Panc1 (cell line): ENCODE measurements at regions not wholly inside any gene's neighbourhood (a gene's known extent, or its start where the extent isn't known, plus 50 kb on each side); places are given as distances from the start of the nearest gene placed in this dataset.

Source experiments
- ATAC-seq: fragments of 200-7000 bp; cut with Tn5 transposase; 2 replicates; pipeline ENCODE4 v1.9.1; 2020; ENCODE audit warnings: mild to moderate bottlenecking, moderate library complexity
- BruUV-seq: library from RNA; stranded (reverse); fragments of 400-500 nt; replicated peaks from 2 replicates; lab custom pipeline; 2021; lab: Mats Ljungman, UMichigan
- CTCF ChIA-PET: fragments of 300-600 bp; sonication (Branson Sonifier 250); formaldehyde crosslinking; loops from one replicate; lab custom pipeline; 2022; ENCODE audit warnings: antibody characterized with exemption; lab: Charles Lee
- POLR2A ChIA-PET: fragments of 300-600 bp; sonication (Branson Sonifier 250); formaldehyde crosslinking; loops from one replicate; lab custom pipeline; 2022; ENCODE audit warnings: antibody characterized with exemption; lab: Charles Lee
- DNase-seq: peaks from one replicate; pipeline ENCODE4 v3.0.0-alpha.2; 2010; ENCODE audit warnings: low read depth, low spot score
- H3K27ac ChIP-seq: 2 replicates; pipeline ENCODE4 v1.5.1; 2011; ENCODE audit warnings: mild to moderate bottlenecking, low read length, inconsistent platforms
- H3K27me3 ChIP-seq: fragments of 200-500 bp; sonication (Bioruptor generic); 2 replicates; pipeline ENCODE4 v1.6.0; 2014; ENCODE audit warnings: low read length, inconsistent platforms; ENCODE audit not compliant: control insufficient read depth, insufficient read depth
- H3K36me3 ChIP-seq: fragments of 200-500 bp; sonication (Bioruptor generic); 2 replicates; pipeline ENCODE4 v1.5.1; 2014; ENCODE audit warnings: inconsistent platforms, mild to moderate bottlenecking, low read length, moderate library complexity; ENCODE audit not compliant: control insufficient read depth, insufficient read depth
- H3K4me1 ChIP-seq: 2 replicates; pipeline ENCODE4 v1.5.1; 2011; ENCODE audit warnings: inconsistent platforms, mild to moderate bottlenecking, low read length, moderate library complexity; ENCODE audit not compliant: control insufficient read depth, insufficient read depth
- H3K4me3 ChIP-seq, 2 experiments: 2 replicates each; pipeline ENCODE4 v1.5.1; 2011 to 2012; ENCODE audit warnings: low read depth in 2 of 2, low read length in 2 of 2, mild to moderate bottlenecking in 2 of 2, inconsistent platforms in 1 of 2, moderate library complexity in 1 of 2
- H3K9me3 ChIP-seq: fragments of 200-500 bp; sonication (Bioruptor generic); 2 replicates; pipeline ENCODE4 v1.5.1; 2014; ENCODE audit warnings: low read depth, mild to moderate bottlenecking, inconsistent platforms, low read length, moderate library complexity; ENCODE audit not compliant: control insufficient read depth, insufficient read depth
- CTCF ChIP-seq: fragments of 450-650 bp; IDR thresholded peaks from 2 replicates; pipeline ENCODE4 v1.5.1; 2017; ENCODE audit warnings: mild to moderate bottlenecking
- POLR2AphosphoS5 ChIP-seq: IDR thresholded peaks from 2 replicates; pipeline ENCODE4 v1.6.1; 2012; ENCODE audit warnings: mild to moderate bottlenecking, low read depth, low read length, moderate library complexity
- TCF7L2 ChIP-seq: IDR thresholded peaks from 2 replicates; pipeline ENCODE4 v1.6.1; 2011; ENCODE audit warnings: mild to moderate bottlenecking, low read depth, low read length, inconsistent platforms
- in situ Hi-C: cut with HindIII; loops from 2 replicates; pipeline ENCODE4 v1.10.0; 2016; ENCODE audit warnings: low sequenced_read_pairs, low pct_unique_long_range_greater_than_20kb
- intact Hi-C: fragments of 100-400 bp; cut with micrococcal nuclease; formaldehyde crosslinking; loops from one replicate; pipeline ENCODE4 v1.10.0; 2022; ENCODE audit not compliant: unreplicated experiment
- TF ChIP-seq, protein P1 (sequence below), 2 experiments: IDR thresholded peaks; 2 replicates each; pipeline ENCODE4 v1.6.1; 2011 to 2012; ENCODE audit warnings: low read depth in 2 of 2, control low read depth in 1 of 2, low read length in 1 of 2, mild to moderate bottlenecking in 1 of 2, moderate library complexity in 1 of 2; ENCODE audit not compliant: insufficient read depth in 1 of 2

GRCh38 chr2:35000453-35000852, 1355.1 kb upstream of the CRIM1 start:
- intact Hi-C loops: no loop called here

DNA sequence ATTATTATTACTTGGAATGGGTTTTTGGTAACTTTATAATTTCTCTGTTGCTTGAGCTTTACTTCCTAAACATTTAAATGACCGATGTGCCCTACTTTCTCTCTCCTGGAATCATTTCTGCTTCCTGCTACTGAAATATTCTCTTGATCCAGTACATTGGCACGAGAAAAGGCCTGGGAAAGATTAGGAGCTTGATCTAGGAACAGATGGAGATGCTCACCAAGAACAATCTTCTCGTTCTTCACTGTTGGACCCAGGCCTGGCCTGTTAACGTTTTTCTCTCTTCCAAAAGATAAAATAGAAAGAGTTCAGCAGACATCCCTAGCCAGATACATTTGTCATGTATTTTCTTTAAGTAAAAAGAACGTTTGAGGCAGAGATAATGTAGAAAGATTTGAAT, 1356.8 kb upstream of the CRIM1 start:
- H3K27me3 ChIP-seq: no peaks in the 10 kb centered on the region
- ATAC-seq (no peak), DNase-seq (no peak)
- ChIA-PET POLR2A (no interaction called here), CTCF (no interaction called here)
- H3K9me3 ChIP-seq: no peaks in the 10 kb centered on the region
- H3K36me3 ChIP-seq: no peaks in the 10 kb centered on the region
- H3K4me1 ChIP-seq: no peaks in the 10 kb centered on the region
- H3K27ac ChIP-seq: no peak overlapping the region
- BruUV-seq: no TSS peak
- TF ChIP-seq CTCF: no peak
- TF ChIP-seq, protein P1, sequence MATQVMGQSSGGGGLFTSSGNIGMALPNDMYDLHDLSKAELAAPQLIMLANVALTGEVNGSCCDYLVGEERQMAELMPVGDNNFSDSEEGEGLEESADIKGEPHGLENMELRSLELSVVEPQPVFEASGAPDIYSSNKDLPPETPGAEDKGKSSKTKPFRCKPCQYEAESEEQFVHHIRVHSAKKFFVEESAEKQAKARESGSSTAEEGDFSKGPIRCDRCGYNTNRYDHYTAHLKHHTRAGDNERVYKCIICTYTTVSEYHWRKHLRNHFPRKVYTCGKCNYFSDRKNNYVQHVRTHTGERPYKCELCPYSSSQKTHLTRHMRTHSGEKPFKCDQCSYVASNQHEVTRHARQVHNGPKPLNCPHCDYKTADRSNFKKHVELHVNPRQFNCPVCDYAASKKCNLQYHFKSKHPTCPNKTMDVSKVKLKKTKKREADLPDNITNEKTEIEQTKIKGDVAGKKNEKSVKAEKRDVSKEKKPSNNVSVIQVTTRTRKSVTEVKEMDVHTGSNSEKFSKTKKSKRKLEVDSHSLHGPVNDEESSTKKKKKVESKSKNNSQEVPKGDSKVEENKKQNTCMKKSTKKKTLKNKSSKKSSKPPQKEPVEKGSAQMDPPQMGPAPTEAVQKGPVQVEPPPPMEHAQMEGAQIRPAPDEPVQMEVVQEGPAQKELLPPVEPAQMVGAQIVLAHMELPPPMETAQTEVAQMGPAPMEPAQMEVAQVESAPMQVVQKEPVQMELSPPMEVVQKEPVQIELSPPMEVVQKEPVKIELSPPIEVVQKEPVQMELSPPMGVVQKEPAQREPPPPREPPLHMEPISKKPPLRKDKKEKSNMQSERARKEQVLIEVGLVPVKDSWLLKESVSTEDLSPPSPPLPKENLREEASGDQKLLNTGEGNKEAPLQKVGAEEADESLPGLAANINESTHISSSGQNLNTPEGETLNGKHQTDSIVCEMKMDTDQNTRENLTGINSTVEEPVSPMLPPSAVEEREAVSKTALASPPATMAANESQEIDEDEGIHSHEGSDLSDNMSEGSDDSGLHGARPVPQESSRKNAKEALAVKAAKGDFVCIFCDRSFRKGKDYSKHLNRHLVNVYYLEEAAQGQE (IDR thresholded peaks at IDR 0.05; ENCODE audit: insufficient read depth in 1 of 2, low read depth in 2 of 2, low read length in 1 of 2): no peak
- H3K4me3 ChIP-seq: no peak overlapping the region
- intact Hi-C loops: no loop called here
- in situ Hi-C loops: no loop called here

More at GRCh38 chr2:35000453-35000852, 1355.1 kb upstream of the CRIM1 start:
- in situ Hi-C loops: no loop called here
- H3K27me3 ChIP-seq: no peaks in the 10 kb centered on the region
- no peaks in the 10 kb centered on the region for H3K36me3 ChIP-seq
- no peaks in the 10 kb centered on the region for H3K4me1 ChIP-seq
- H3K4me3 ChIP-seq: no peak overlapping the region
- ChIA-PET POLR2A (no interaction called here), CTCF (no interaction called here)
- TF ChIP-seq CTCF (no peak), TCF7L2 (no peak), POLR2AphosphoS5 (no peak)
- TF ChIP-seq, protein P1 (IDR thresholded peaks at IDR 0.05; ENCODE audit: insufficient read depth in 1 of 2, low read depth in 2 of 2, low read length in 1 of 2): no peak
- H3K27ac ChIP-seq: no peak overlapping the region
- no peak for DNase-seq
- BruUV-seq: no TSS peak
- no peaks in the 10 kb centered on the region for H3K9me3 ChIP-seq
- no peak for ATAC-seq
